ENCODE measurements at regions not wholly inside any gene's neighbourhood (a gene's known extent, or its start where the extent isn't known, plus 50 kb on each side); places are given as distances from the start of the nearest gene placed in this dataset.

DNA sequence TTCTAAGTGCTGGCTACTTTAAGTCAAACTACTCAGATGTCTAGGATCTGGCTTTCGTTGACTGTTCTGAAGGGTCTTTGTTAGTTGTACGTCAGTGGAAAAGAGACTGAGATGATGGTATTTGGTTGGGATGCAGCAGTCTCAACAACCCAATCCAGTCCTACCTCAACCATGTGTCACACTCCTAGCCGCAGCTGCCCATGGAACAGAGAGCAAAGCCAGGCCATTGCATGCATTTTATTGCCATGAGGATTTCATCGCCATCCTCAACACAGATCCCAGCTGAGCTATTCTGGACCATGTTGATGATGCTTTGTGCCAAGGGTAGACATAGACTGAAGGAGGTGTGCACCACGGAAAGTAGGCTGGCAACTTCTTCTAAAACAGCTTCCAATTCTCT, 97.3 kb upstream of the STK39 start:
- TF ChIP-seq, protein P1, sequence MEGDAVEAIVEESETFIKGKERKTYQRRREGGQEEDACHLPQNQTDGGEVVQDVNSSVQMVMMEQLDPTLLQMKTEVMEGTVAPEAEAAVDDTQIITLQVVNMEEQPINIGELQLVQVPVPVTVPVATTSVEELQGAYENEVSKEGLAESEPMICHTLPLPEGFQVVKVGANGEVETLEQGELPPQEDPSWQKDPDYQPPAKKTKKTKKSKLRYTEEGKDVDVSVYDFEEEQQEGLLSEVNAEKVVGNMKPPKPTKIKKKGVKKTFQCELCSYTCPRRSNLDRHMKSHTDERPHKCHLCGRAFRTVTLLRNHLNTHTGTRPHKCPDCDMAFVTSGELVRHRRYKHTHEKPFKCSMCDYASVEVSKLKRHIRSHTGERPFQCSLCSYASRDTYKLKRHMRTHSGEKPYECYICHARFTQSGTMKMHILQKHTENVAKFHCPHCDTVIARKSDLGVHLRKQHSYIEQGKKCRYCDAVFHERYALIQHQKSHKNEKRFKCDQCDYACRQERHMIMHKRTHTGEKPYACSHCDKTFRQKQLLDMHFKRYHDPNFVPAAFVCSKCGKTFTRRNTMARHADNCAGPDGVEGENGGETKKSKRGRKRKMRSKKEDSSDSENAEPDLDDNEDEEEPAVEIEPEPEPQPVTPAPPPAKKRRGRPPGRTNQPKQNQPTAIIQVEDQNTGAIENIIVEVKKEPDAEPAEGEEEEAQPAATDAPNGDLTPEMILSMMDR (conservative IDR thresholded peaks at IDR 0.05; ENCODE audit: low read depth, low read length) = no peak
- TF ChIP-seq EZH2 (IDR thresholded peaks at IDR 0.05; ENCODE audit: borderline replicate concordance, low read depth, low read length, poor library complexity, severe bottlenecking) = no peak

Measured in A673 (cell line).